NT2/D1 (cell line): ENCODE measurements at regions not wholly inside any gene's neighbourhood (a gene's known extent, or its start where the extent isn't known, plus 50 kb on each side); places are given as distances from the start of the nearest gene placed in this dataset.

Source experiments
- DNase-seq: peaks from one replicate; pipeline ENCODE4 v3.0.0-alpha.2; 2011; ENCODE audit warnings: low read depth, low spot score
- H3K27me3 ChIP-seq: 2 replicates; pipeline ENCODE4 v1.6.0; 2011; ENCODE audit warnings: mild to moderate bottlenecking; ENCODE audit not compliant: insufficient read length, insufficient read depth
- H3K36me3 ChIP-seq: 2 replicates; pipeline ENCODE4 v1.6.1; 2011; ENCODE audit warnings: mild to moderate bottlenecking, low read length, mixed read lengths; ENCODE audit not compliant: insufficient read depth, insufficient read length
- H3K4me1 ChIP-seq: 2 replicates; pipeline ENCODE4 v1.5.1; 2011; ENCODE audit not compliant: insufficient read depth, insufficient read length
- H3K4me3 ChIP-seq: 2 replicates; pipeline ENCODE4 v1.5.1; 2011; ENCODE audit warnings: low read depth; ENCODE audit not compliant: insufficient read length
- H3K9ac ChIP-seq: 2 replicates; pipeline ENCODE4 v1.6.0; 2011; ENCODE audit warnings: low read depth; ENCODE audit not compliant: insufficient read length
- H3K9me3 ChIP-seq: 2 replicates; pipeline ENCODE4 v1.5.1; 2011; ENCODE audit warnings: mild to moderate bottlenecking, low read length; ENCODE audit not compliant: insufficient read depth
- SUZ12 ChIP-seq: IDR thresholded peaks from 2 replicates; pipeline ENCODE4 v1.6.1; 2011; ENCODE audit not compliant: insufficient read length, insufficient read depth; ENCODE audit errors: extremely low read depth
- YY1 ChIP-seq: IDR thresholded peaks from 2 replicates; pipeline ENCODE4 v1.6.1; 2011; ENCODE audit not compliant: insufficient read length, insufficient read depth
- ZNF274 ChIP-seq: IDR thresholded peaks from 2 replicates; pipeline ENCODE4 v1.6.1; 2011; ENCODE audit warnings: mild to moderate bottlenecking, low read depth, low read length

- no peaks in the 10 kb centered on the region for H3K36me3 ChIP-seq
- H3K9ac ChIP-seq: no peak overlapping the region
- H3K27me3 ChIP-seq: no peaks in the 10 kb centered on the region
- DNase-seq: no peak
- no peak overlapping the region for H3K4me3 ChIP-seq
- TF ChIP-seq SUZ12 (no peak), ZNF274 (no peak), YY1 (no peak)
- no peaks in the 10 kb centered on the region for H3K4me1 ChIP-seq
- no peaks in the 10 kb centered on the region for H3K9me3 ChIP-seq
Observed at GRCh38 chr17:13329421-13329820, 272.3 kb downstream of the HS3ST3A1 start.

GRCh38 chr17:13323990-13324389 lies 277.7 kb downstream of the HS3ST3A1 start:
- no peaks in the 10 kb centered on the region for H3K4me1 ChIP-seq
- H3K36me3 ChIP-seq: no peaks in the 10 kb centered on the region
- no peak for DNase-seq
- H3K9me3 ChIP-seq: no peaks in the 10 kb centered on the region
- no peak for TF ChIP-seq SUZ12
- no peak for TF ChIP-seq ZNF274
- no peak for TF ChIP-seq YY1
- H3K9ac ChIP-seq: no peak overlapping the region
- no peaks in the 10 kb centered on the region for H3K27me3 ChIP-seq
- no peak overlapping the region for H3K4me3 ChIP-seq

GRCh38 chr17:13321951-13322701 lies 279.6 kb downstream of the HS3ST3A1 start:
- Histone ChIP-seq H3K9me3 (no peaks in the 10 kb centered on the region), H3K9ac (no peak overlapping the region), H3K36me3 (no peaks in the 10 kb centered on the region), H3K4me3 (no peak overlapping the region), H3K4me1 (no peaks in the 10 kb centered on the region), H3K27me3 (no peaks in the 10 kb centered on the region)
- no peak for DNase-seq
- TF ChIP-seq YY1 (no peak), ZNF274 (no peak), SUZ12 (no peak)

- H3K36me3 ChIP-seq: no peaks in the 10 kb centered on the region
- no peak for DNase-seq
- no peaks in the 10 kb centered on the region for H3K4me1 ChIP-seq
- no peak overlapping the region for H3K4me3 ChIP-seq
- no peaks in the 10 kb centered on the region for H3K27me3 ChIP-seq
- no peak overlapping the region for H3K9ac ChIP-seq
- no peak for TF ChIP-seq SUZ12
- no peak for TF ChIP-seq YY1
- no peak for TF ChIP-seq ZNF274
- no peaks in the 10 kb centered on the region for H3K9me3 ChIP-seq
Observed at GRCh38 chr17:13320046-13320785, 281.5 kb downstream of the HS3ST3A1 start.

GRCh38 chr17:13316657-13317056 lies 285.1 kb downstream of the HS3ST3A1 start:
- TF ChIP-seq YY1: no peak
- no peak for TF ChIP-seq SUZ12
- no peak for TF ChIP-seq ZNF274
- no peak overlapping the region for H3K4me3 ChIP-seq
- H3K4me1 ChIP-seq: no peaks in the 10 kb centered on the region

GRCh38 chr17:13311306-13311705 lies 290.4 kb downstream of the HS3ST3A1 start:
- no peaks in the 10 kb centered on the region for H3K36me3 ChIP-seq
- no peak for DNase-seq
- H3K4me3 ChIP-seq: no peak overlapping the region
- H3K4me1 ChIP-seq: no peaks in the 10 kb centered on the region
- no peaks in the 10 kb centered on the region for H3K27me3 ChIP-seq
- H3K9me3 ChIP-seq: no peaks in the 10 kb centered on the region
- no peak for TF ChIP-seq SUZ12
- TF ChIP-seq YY1: no peak
- TF ChIP-seq ZNF274: no peak
- H3K9ac ChIP-seq: no peak overlapping the region

More at GRCh38 chr17:13316657-13317056, 285.1 kb downstream of the HS3ST3A1 start:
- no peaks in the 10 kb centered on the region for H3K9me3 ChIP-seq
- no peaks in the 10 kb centered on the region for H3K36me3 ChIP-seq
- H3K9ac ChIP-seq: no peak overlapping the region
- DNase-seq: no peak
- H3K27me3 ChIP-seq: no peaks in the 10 kb centered on the region

GRCh38 chr17:13310858-13311257 lies 290.9 kb downstream of the HS3ST3A1 start:
- TF ChIP-seq ZNF274 (no peak), SUZ12 (no peak), YY1 (no peak)
- H3K27me3 ChIP-seq: no peaks in the 10 kb centered on the region
- H3K9ac ChIP-seq: no peak overlapping the region

More at GRCh38 chr17:13310858-13311257, 290.9 kb downstream of the HS3ST3A1 start:
- Histone ChIP-seq H3K4me1 (no peaks in the 10 kb centered on the region), H3K9me3 (no peaks in the 10 kb centered on the region), H3K4me3 (no peak overlapping the region), H3K36me3 (no peaks in the 10 kb centered on the region)
- no peak for DNase-seq
